Esophagus squamous epithelium (tissue), 4 donors: ENCODE measurements at regions not wholly inside any gene's neighbourhood (a gene's known extent, or its start where the extent isn't known, plus 50 kb on each side); places are given as distances from the start of the nearest gene placed in this dataset.

Source experiments
- CTCF ChIP-seq, 6 experiments: fragments of 450-650 bp in 4 of 6; fragments of 200-600 bp in 2 of 6; sonication (generic) in 2 of 6; IDR thresholded peaks; one replicate each; pipeline ENCODE4 v1.5.1; 2016 to 2019; ENCODE audit warnings: antibody characterized with exemption in 6 of 6, mild to moderate bottlenecking in 4 of 6, moderate library complexity in 4 of 6
- POLR2A ChIP-seq, 4 donors: fragments of 450-650 bp; IDR thresholded peaks; one replicate each; pipeline ENCODE4 v1.6.1; 2017; ENCODE audit warnings: antibody characterized with exemption in 4 of 4, mild to moderate bottlenecking in 4 of 4, moderate library complexity in 3 of 4

- TF ChIP-seq CTCF (IDR thresholded peaks at IDR 0.05) (no peak), POLR2A (IDR thresholded peaks at IDR 0.05) (no peak)
Observed at GRCh38 chrX:23552303-23552702, 115.0 kb upstream of the PRDX4 start.
